Kidney tubule cell (primary cell): ENCODE measurements at regions not wholly inside any gene's neighbourhood (a gene's known extent, or its start where the extent isn't known, plus 50 kb on each side); places are given as distances from the start of the nearest gene placed in this dataset.

Experiments
- DNase-seq: peaks from one replicate; pipeline ENCODE4 v3.0.0-alpha.2; 2018; ENCODE audit warnings: low spot score

- peak; percentile 77 for DNase-seq
Observed at GRCh38 chr14:34212172-34212929, 249.7 kb downstream of the SPTSSA start.

DNA sequence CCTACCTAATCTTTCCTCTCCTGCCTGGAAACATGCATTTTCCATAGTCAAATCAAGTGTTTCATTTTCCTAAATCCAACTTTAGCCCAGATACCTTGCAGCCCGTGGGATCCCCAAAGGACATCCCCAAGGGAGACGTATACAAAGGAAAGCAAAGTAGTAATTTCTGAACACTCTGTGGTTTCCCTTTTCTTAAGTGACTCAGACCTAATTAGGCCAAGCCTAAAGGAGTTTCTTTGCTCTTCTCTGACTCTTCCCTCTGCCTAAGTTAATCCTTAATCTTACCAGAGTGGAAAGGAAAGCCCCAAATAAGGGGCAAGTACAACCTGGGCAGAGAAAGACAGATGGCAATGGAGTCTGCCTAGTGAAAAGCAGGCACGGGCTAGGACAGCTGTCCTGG, 250.3 kb downstream of the SPTSSA start:
- DNase-seq = peak; percentile 89

DNA sequence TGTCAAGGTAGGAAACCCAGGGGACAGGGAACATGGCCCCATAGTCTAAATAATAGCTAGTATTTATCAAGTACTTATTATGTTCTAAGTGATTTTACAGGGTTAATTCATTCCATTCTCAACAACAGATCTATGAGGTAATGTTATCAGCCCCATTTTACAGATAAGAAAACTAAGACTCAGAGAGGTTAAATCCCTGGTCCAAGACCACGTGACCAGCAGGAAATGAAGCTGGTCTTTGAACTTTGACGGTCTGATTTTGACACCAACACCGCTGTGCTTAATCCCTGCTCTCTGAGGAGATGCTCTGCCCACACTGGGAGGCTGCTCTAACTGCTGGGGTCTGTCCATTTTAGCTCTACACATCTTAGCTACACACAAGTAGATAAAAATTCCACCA, 253.5 kb downstream of the SPTSSA start:
- DNase-seq = no peak

DNA sequence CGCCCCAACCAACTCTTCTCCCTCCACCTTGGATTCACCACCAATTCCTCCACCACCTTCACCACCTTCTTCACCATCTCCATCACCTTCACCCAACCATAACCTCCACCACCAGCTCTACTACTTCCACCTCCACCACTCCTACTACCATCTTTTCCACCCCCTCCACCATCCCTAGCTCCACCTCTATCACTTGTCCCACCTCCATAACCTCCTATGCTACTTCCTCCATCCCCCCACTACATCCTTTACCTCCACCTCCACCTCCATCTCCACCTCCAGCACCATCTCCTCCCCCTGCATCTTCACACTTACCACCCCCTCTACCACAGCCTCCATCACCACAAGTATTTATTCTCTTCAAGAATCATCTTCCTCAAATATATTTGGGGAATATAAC, 254.9 kb upstream of the EGLN3 start:
- no peak for DNase-seq

DNA sequence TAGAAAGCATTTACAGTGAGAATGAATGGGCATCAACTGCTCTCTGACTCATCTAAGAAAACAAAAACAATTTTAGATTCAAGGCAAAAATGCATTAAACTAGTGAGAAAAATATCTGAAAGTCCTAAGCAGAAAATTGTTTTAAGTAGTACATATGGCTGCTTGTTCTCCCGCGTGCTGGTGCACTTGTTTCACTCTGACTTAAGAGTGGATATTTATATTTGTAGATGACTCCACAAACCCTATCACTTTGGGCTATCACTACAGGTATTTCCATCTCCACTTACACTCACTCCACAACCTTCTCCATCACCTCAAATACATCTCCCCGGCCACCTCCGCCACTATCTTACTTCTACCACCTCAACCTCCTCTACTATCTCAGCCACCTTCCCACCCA, 253.9 kb upstream of the EGLN3 start:
- DNase-seq = no peak

DNA sequence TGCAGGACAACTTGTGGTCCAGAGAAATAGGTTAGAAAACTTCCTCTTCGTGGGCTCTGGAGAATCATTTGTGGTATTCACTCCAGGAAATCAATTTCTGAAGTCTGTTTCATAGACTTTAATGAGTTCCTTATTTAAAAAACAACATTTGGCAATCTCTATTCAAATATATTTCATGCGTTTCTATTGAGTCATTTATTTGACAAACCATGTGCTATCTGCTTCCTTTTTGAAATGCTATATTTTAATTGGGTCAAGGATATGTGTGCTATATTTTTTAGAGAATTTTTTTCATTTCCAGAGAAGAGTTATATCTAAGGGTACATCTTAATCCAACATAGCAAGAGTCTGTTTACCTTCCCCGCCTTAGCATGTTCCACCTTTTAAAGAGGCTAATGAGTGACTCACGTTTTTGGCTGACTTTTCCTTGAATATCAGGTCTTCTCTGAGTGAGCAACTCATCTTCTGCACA, 252.4 kb upstream of the EGLN3 start:
- peak; percentile 29 for DNase-seq

DNA sequence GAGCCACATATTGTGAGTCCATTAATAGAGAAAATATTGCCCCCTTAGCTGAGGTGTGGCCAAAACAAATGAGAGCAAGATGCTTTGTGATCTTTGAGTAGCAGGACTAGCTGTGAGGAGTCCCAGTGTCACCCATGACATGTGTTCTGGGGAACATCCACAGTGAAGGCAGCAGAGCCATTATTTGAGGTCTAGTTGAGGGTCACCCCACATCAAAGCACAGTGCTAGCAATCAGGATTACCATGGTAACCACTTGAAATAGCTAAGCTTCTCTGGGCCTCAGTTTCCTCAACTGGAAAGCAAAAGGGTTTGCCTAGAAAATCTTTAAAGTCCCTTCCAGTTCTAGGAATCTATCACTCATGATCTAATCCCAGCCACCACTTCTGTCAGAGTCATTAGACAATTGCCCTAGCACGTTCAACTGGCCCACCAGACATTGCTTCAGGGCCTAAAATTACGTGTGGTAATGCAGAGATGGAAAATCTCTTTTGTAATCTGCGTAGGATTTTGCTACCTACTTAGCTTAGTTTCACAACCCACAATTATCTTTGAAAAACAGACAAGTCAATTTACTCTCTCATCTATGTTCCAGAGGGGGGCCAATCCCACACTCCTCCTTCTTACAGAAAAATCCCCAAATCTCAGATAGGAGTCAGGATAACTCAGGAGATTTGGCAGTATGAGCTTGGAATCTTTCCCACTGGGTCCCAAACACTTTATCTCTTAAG, 251.2 kb upstream of the EGLN3 start:
- no peak for DNase-seq

DNA sequence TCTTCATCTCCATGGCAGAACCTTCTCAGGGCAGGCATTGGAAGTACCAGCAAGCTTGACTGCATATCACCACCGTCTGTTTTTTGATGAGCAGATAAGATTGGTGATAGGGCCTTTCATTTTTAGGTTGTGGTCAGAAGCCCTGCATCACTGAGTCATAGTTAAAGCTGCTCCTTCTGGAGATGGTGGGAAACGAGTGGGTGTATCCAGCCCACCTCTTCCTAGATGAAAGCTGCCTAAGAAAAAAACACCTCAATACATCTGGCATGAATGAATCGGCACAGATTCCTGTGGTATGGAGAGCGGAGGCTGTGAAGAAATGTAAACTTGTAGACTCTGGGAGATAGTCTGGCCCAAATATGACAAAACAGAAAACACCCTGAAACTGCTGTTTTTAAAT, 248.7 kb upstream of the EGLN3 start:
- DNase-seq = peak; percentile 31

GRCh38 chr14:34198096-34198495, 247.2 kb upstream of the EGLN3 start:
- no peak for DNase-seq

DNA sequence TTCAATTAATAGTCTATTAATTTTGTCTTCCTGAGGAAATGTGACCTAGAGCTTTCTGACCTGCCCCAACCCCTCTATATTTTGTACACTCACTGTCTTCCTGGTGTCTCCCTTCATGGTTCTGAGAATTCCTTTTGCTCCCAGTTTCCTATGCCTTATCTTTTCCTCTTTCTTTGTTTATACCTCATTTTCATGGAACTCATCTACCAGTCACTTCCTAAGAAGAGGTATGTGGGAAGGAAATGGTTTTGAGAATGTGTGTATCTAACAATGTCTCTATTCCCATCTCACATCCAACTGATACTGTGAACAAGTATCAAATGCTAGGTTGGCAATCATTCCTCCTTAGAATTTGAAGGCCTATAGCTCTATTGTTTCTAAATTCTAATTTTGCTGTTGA, 245.1 kb upstream of the EGLN3 start:
- DNase-seq = no peak

- no peak for DNase-seq
Observed at GRCh38 chr14:34190717-34191116, 239.8 kb upstream of the EGLN3 start.

- no peak for DNase-seq
Observed at GRCh38 chr14:34189866-34190265, 239.0 kb upstream of the EGLN3 start.

GRCh38 chr14:34187519-34188044, 236.7 kb upstream of the EGLN3 start:
- DNase-seq = no peak

GRCh38 chr14:34187061-34187460, 236.2 kb upstream of the EGLN3 start:
- no peak for DNase-seq

- no peak for DNase-seq
Observed at GRCh38 chr14:34184126-34184525, 233.3 kb upstream of the EGLN3 start.

- DNase-seq = no peak
Observed at GRCh38 chr14:34183478-34183877, 232.6 kb upstream of the EGLN3 start.

DNA sequence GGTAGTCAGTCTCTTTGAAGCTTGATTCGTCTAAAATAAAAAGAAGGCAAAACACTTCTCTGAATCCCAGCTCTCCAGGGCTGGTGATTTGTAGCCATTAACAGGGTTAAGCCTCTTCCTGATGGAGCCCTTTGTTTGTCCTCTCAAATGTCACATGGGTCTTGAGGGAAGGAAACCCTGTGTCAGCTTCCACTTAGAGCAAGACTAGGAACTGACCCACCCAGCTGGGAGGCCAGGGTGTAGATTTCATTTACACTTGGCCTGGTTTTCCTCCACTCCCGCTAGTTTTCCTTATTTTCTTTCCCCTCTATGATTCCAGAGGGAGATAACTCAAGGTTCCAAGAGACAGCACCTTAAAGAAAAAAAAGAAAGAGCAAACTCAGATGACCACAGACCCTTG, 230.5 kb upstream of the EGLN3 start:
- no peak for DNase-seq

DNA sequence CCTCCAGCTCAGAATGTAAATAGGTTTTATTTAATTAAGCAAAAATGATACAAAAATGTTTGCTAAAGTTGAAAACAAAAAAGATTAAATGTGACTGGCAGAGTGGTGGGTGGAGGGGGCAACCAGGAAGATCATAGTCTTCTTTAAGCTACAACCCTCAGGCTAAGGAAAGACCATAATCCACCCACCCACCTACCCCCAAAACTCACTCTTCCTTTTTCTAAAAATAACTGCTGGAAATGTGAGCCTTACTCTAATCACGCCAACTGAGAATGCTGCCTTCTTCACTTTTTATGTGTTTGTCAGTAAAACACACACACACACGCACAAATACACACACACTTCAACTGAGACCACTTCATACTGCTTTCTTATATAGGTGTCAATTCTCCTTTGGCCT, 230.0 kb upstream of the EGLN3 start:
- no peak for DNase-seq

- DNase-seq = peak; percentile 12
Observed at GRCh38 chr14:34180434-34180833, 229.6 kb upstream of the EGLN3 start.

DNA sequence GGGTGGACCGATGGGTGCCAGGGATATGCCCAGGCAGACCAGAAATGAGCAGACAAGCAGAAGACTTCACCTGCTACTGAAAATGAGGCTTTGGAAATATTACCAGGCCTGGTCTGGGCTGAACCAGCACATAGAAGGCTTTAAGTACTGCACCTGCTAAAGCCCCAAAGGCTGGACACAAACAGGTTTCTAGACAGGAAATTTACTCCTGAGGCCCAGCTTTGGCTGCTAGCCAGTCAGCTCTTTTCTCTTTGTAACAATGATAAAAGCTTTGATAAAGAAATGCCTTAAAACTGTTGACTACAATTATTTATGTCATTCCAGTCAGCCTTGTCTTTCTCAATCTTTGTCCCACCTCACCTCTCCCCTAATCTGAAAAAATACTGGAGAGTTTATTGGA, 228.9 kb upstream of the EGLN3 start:
- no peak for DNase-seq

GRCh38 chr14:34177466-34177865, 226.6 kb upstream of the EGLN3 start:
- DNase-seq = no peak

DNA sequence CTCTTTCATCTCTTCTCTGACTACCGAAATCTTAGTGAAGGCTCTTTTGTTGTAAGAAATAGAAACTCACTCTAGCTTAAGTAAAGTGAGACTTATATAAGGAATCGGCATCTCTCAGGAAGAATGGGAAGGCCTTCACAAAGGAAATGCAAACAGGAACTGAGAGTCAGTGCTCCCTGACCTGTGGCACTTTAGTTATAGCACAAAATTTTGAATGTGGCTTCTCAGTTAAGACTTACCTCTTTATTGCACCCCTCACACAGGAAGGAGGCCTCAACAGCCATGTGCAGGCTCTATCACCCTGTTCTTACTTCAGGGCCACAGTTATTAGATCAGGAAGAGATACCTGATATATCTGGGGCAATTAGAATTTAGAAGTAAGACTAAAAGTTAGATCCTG, 224.7 kb upstream of the EGLN3 start:
- DNase-seq = no peak

DNA sequence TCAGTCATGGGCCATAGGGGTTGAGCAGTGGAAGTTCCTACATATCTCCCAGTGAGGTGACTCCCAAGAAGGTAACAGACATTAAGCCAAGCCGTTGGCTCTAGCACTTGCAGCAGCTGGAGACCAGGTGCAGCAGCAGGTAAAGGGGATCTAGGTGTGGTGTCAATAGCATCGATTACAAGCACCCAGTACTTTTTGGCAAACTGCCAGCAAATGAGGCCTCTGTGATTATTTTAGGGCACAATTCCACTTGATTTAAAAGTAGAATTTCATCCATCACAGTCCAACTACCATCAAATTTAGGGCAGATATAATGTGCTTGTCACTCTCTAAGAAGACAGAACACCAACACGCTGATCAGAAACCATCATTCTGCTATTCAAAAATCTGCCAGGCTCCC, 224.1 kb upstream of the EGLN3 start:
- no peak for DNase-seq
